ENCODE measurements at regions not wholly inside any gene's neighbourhood (a gene's known extent, or its start where the extent isn't known, plus 50 kb on each side); places are given as distances from the start of the nearest gene placed in this dataset.

DNA sequence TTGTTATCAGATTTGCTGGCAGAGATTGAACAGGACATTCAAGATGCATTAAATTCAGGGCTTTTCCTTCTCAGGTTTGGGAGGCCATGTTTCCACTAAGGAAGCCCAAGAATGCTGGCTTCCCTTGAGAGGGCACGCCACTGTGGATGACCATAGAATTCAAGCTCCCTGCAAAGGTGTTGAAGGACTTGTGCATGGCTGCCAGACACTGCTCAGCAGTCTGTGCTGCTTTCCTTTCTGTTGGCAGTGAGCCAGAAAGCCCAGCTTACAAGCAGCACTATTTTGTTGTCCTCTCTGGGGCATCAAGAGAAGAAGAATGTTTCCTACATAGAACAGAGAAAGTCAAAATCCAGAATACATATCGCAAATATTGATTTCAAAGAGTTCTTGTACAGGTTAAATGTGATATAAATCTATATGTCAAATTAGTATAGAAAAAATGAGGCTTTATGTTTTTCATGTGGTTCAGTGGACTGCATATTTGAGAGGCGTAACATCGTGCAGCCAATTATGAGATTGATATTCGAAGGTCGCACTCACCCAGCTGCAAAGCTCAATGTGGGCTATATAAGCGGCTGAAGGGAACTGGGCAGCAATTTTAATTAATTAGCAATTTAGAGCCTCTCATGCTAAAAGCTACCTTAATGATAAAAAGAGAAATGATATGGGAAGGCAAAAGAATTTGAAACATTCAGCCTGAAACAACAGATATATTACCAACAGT, 103.1 kb upstream of the ISL1 start:
- no peak overlapping the region for H3K18ac ChIP-seq (ENCODE audit: insufficient read length, low read depth, low read length)

More for the DNA sequence above, 103.1 kb upstream of the ISL1 start:
- H3K4me3 Mint-ChIP-seq: no peak overlapping the region
- no peak overlapping the region for H3K4me2 ChIP-seq (ENCODE audit: insufficient read depth, insufficient read length, low read length)
- TF ChIP-seq, protein P1, sequence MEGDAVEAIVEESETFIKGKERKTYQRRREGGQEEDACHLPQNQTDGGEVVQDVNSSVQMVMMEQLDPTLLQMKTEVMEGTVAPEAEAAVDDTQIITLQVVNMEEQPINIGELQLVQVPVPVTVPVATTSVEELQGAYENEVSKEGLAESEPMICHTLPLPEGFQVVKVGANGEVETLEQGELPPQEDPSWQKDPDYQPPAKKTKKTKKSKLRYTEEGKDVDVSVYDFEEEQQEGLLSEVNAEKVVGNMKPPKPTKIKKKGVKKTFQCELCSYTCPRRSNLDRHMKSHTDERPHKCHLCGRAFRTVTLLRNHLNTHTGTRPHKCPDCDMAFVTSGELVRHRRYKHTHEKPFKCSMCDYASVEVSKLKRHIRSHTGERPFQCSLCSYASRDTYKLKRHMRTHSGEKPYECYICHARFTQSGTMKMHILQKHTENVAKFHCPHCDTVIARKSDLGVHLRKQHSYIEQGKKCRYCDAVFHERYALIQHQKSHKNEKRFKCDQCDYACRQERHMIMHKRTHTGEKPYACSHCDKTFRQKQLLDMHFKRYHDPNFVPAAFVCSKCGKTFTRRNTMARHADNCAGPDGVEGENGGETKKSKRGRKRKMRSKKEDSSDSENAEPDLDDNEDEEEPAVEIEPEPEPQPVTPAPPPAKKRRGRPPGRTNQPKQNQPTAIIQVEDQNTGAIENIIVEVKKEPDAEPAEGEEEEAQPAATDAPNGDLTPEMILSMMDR (conservative IDR thresholded peaks at IDR 0.05): no peak
- no peak overlapping the region for H3T11ph ChIP-seq (ENCODE audit: low read length)
- no peak overlapping the region for H2AFZ ChIP-seq (ENCODE audit: low read length)
- peaks cover 13% of the 10 kb centered on the region for H3K4me1 ChIP-seq (ENCODE audit: insufficient read depth, low read length)
- H2BK5ac ChIP-seq (ENCODE audit: insufficient read length, low read length): no peak overlapping the region
- H3K9me3 ChIP-seq (ENCODE audit: control insufficient read depth, low read depth, low read length): no peaks in the 10 kb centered on the region
- H3K79me2 ChIP-seq (ENCODE audit: insufficient read depth, low read length): no peaks in the 10 kb centered on the region
- H2BK120ac ChIP-seq (ENCODE audit: low read depth, low read length, poor library complexity, severe bottlenecking): no peak overlapping the region
- peaks cover 29 to 30% of the 10 kb centered on the region in 2 experiments for H3K4me1 Mint-ChIP-seq
- no peak overlapping the region for H3K14ac ChIP-seq (ENCODE audit: insufficient read depth, low read length)
- peaks cover 0 to 3% of the 10 kb centered on the region in 2 experiments; a peak in 2 of 5 replicates for H3K9me3 Mint-ChIP-seq
- H3K79me1 ChIP-seq (ENCODE audit: insufficient read depth, low read depth, low read length, poor library complexity, severe bottlenecking): no peaks in the 10 kb centered on the region
- H2BK20ac ChIP-seq (ENCODE audit: low read depth, low read length, poor library complexity, severe bottlenecking): peak overlapping the region; percentile 75
- H2BK12ac ChIP-seq (ENCODE audit: insufficient read length, low read depth, low read length): no peak overlapping the region
- no peaks in the 10 kb centered on the region for H4K20me1 ChIP-seq (ENCODE audit: control insufficient read depth, insufficient read depth, insufficient read length)
- no peak overlapping the region for H4K91ac ChIP-seq (ENCODE audit: insufficient read length, low read depth, low read length)
- no peak overlapping the region for H3K9ac ChIP-seq (ENCODE audit: extremely low read depth, insufficient read length, low read length)
- no CpG with 5 or more reads among the region's 7 CpGs for WGBS (ENCODE audit: extremely low coverage, insufficient read length, low lambda C conversion rate)
- H4K8ac ChIP-seq (replicated peaks; ENCODE audit: insufficient read length, low read depth, low read length): no peak overlapping the region
- no peak overlapping the region for H3K27ac ChIP-seq (ENCODE audit: insufficient read length, low read depth, low read length)
- H3K36me3 Mint-ChIP-seq (ENCODE audit: insufficient read depth in 1 of 3, low read depth in 3 of 3): no peaks in the 10 kb centered on the region
- H3K4ac ChIP-seq (ENCODE audit: low read depth, low read length): no peak overlapping the region
- no peak overlapping the region for H2AK5ac ChIP-seq (ENCODE audit: insufficient read length, low read length)
- no peak overlapping the region for H3K23ac ChIP-seq (ENCODE audit: insufficient read length, low read depth, low read length)
- H3K27me3 ChIP-seq (ENCODE audit: insufficient read depth, low read length): no peaks in the 10 kb centered on the region
- H3K56ac ChIP-seq (ENCODE audit: insufficient read length, low read depth, low read length): no peak overlapping the region
- no peak overlapping the region for H2BK15ac ChIP-seq (ENCODE audit: low read depth, low read length)
- DNase-seq: no peak
- no peaks in the 10 kb centered on the region for H3K23me2 ChIP-seq (ENCODE audit: insufficient read length, low read depth, low read length, poor library complexity, severe bottlenecking)
- no peak overlapping the region for H4K5ac ChIP-seq (ENCODE audit: insufficient read length, low read depth, low read length)
- H3K27me3 Mint-ChIP-seq (ENCODE audit: low read depth): no peaks in the 10 kb centered on the region
- no peak overlapping the region for H3K27ac Mint-ChIP-seq
